22Rv1 (cell line): ENCODE measurements at regions not wholly inside any gene's neighbourhood (a gene's known extent, or its start where the extent isn't known, plus 50 kb on each side); places are given as distances from the start of the nearest gene placed in this dataset.
"Not testable (repeated sequence)": the region's sequence is repeated elsewhere in the genome, so short reads cannot be mapped to it uniquely, and the experiment has no call there.

Experiments used
- H3K27ac ChIP-seq: fragments of 450-650 bp; 2 replicates; pipeline ENCODE4 v1.5.1; 2017
- CTCF ChIP-seq: fragments of 450-650 bp; IDR thresholded peaks from 2 replicates; pipeline ENCODE4 v1.5.1; 2017; ENCODE audit warnings: mild to moderate bottlenecking
- ZFX ChIP-seq: fragments of 450-650 bp; IDR thresholded peaks from 2 replicates; pipeline ENCODE4 v1.6.1; 2017; ENCODE audit warnings: antibody characterized with exemption, borderline replicate concordance

- H3K27ac ChIP-seq = not testable (repeated sequence)
Observed at GRCh38 chr7:57524197-57524596, 74.2 kb downstream of the ZNF716 start.

GRCh38 chr7:57529931-57530330 is 80.0 kb downstream of the ZNF716 start:
- no peak for TF ChIP-seq CTCF
- no peak for TF ChIP-seq ZFX
- H3K27ac ChIP-seq = no peak overlapping the region

DNA sequence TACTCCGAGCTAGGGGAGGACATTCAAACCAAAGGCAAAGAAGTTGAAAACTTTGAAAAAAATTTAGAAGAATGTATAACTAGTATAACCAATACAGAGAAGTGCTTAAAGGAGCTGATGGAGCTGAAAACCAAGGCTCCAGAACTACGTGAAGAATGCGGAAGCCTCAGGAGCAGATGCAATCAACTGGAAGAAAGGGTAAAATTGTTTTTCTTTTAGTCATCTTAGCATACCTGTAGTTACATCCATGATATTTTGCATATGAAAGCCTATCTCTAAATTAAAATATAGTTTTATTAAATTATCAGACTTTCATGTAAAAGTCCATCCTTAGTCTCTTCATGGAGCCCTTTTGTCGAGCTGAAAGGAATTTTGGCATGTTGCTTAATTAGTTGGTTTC is 90.7 kb downstream of the ZNF716 start:
- not testable (repeated sequence) for H3K27ac ChIP-seq

- not testable (repeated sequence) for H3K27ac ChIP-seq
Observed at GRCh38 chr7:57542331-57542730, 92.4 kb downstream of the ZNF716 start.

DNA sequence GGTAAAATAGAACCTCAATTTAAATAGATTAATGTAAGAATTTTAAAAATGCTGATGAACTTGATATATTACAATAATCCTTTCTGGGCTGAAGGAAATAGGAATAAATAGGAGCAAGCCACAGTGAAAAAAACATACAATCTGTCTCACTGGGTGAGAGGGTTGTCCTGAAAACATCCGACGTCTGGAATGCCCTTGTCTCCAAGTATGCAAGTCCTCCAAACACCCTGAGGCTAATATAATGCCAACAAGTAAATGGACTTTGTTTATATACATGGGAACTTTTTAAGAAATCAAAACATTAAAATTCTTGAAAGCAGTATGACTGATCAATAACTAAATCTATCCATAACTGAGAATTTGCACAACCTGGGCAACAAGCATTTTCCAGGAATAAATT is 97.4 kb downstream of the ZNF716 start:
- H3K27ac ChIP-seq = not testable (repeated sequence)

DNA sequence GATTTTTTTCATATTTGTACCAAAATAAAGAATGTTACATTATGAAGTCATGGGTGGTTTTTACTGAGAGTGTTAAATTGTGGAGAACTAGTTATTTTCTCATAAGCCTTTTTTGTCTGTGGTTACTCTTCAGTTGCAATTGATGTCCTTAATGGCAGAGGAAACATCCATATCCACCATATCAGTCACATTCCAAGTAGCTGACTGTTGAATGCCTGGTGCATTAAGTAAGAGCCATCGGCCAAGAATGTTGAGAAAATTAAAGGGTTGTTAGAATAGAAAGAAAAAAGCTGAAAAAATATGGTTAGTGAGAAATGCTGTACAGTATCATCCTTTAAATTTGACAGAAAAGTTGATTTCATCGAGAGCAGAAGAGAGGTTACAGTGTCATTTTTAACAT is 100.0 kb downstream of the ZNF716 start:
- not testable (repeated sequence) for H3K27ac ChIP-seq

GRCh38 chr7:57555687-57556086 is 105.7 kb downstream of the ZNF716 start:
- H3K27ac ChIP-seq = not testable (repeated sequence)

DNA sequence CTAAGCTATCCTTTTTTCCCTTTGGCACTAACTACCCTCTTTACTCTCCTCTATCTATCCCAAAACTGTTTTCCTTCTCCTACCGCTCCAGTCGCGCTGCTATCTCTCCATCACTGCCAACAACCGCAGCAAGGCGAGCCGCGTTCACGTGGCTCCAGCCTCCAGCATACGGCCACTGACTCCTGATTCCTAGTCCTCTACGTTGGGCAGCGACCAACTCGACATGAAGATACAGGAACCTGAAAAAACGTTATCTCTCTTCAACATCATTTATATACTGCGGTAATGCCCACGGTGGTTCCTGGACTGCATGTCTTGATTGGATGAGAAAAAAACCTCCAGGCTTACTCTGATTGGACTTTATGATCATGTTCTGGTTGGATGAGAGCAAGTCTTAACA is 129.5 kb downstream of the ZNF716 start:
- no peak for TF ChIP-seq CTCF
- no peak for TF ChIP-seq ZFX
- peak overlapping the region; percentile 50 for H3K27ac ChIP-seq
